ENCODE measurements at regions not wholly inside any gene's neighbourhood (a gene's known extent, or its start where the extent isn't known, plus 50 kb on each side); places are given as distances from the start of the nearest gene placed in this dataset.

- H3K9me3 ChIP-seq: peaks cover 0 to 10% (median 0%) of the 10 kb centered on the region in 3 donors
- no peaks in the 10 kb centered on the region for H3K4me1 ChIP-seq
- H3K27me3 ChIP-seq: no peaks in the 10 kb centered on the region
- H3K4me3 ChIP-seq: no peak overlapping the region
- H3K36me3 ChIP-seq: no peaks in the 10 kb centered on the region
- no peak overlapping the region for H3K27ac ChIP-seq
- no peak for ATAC-seq
- whole genome bisulfite sequencing, 2 donors (ENCODE audit: low coverage in 1 of 2): 47 to 77% methylated on average over 3 of the region's 5 CpGs
- TF ChIP-seq EP300 (IDR thresholded peaks at IDR 0.05) (no peak), POLR2AphosphoS5 (IDR thresholded peaks at IDR 0.05) (no peak), POLR2A (IDR thresholded peaks at IDR 0.05) (no peak), CTCF (IDR thresholded peaks at IDR 0.05) (no peak)
These were observed 617.0 kb upstream of the ROBO1 start for GRCh38 chr3:80384811-80385210.

- Histone ChIP-seq H3K9me3 (no peaks in the 10 kb centered on the region), H3K4me3 (no peak overlapping the region), H3K27ac (no peak overlapping the region), H3K36me3 (no peaks in the 10 kb centered on the region), H3K27me3 (no peaks in the 10 kb centered on the region), H3K4me1 (no peaks in the 10 kb centered on the region)
- TF ChIP-seq CTCF (IDR thresholded peaks at IDR 0.05): no peak
- no peak for TF ChIP-seq POLR2AphosphoS5 (IDR thresholded peaks at IDR 0.05)
- TF ChIP-seq POLR2A (IDR thresholded peaks at IDR 0.05): no peak
- TF ChIP-seq EP300 (IDR thresholded peaks at IDR 0.05): no peak
- ATAC-seq: no peak
- 95 to 100% methylated on average over 1 of the region's 1 CpG for WGBS, 2 donors (ENCODE audit: low coverage in 1 of 2)
These were observed 606.6 kb upstream of the ROBO1 start for GRCh38 chr3:80374423-80374822.

GRCh38 chr3:80368616-80369015 lies 600.8 kb upstream of the ROBO1 start:
- no peak for ATAC-seq
- H3K4me1 ChIP-seq: no peaks in the 10 kb centered on the region
- TF ChIP-seq EP300 (IDR thresholded peaks at IDR 0.05): no peak
- TF ChIP-seq POLR2AphosphoS5 (IDR thresholded peaks at IDR 0.05): no peak
- TF ChIP-seq CTCF (IDR thresholded peaks at IDR 0.05): no peak
- TF ChIP-seq POLR2A (IDR thresholded peaks at IDR 0.05): no peak
- H3K9me3 ChIP-seq: no peaks in the 10 kb centered on the region
- no peak overlapping the region for H3K4me3 ChIP-seq
- 53 to 66% methylated on average over 4 of the region's 4 CpGs for WGBS, 2 donors (ENCODE audit: low coverage in 1 of 2)
- no peaks in the 10 kb centered on the region for H3K36me3 ChIP-seq
- no peaks in the 10 kb centered on the region for H3K27me3 ChIP-seq
- H3K27ac ChIP-seq: no peak overlapping the region

GRCh38 chr3:80366808-80367548 lies 599.2 kb upstream of the ROBO1 start:
- no peaks in the 10 kb centered on the region for H3K27me3 ChIP-seq
- ATAC-seq: no peak
- no peak overlapping the region for H3K27ac ChIP-seq
- H3K4me1 ChIP-seq: no peaks in the 10 kb centered on the region
- H3K36me3 ChIP-seq: no peaks in the 10 kb centered on the region
- TF ChIP-seq EP300 (IDR thresholded peaks at IDR 0.05) (no peak), CTCF (IDR thresholded peaks at IDR 0.05) (no peak)
- WGBS, 2 donors (ENCODE audit: low coverage in 1 of 2): 67 to 71% methylated on average over 8 to 9 of the region's 9 CpGs
- H3K9me3 ChIP-seq: no peaks in the 10 kb centered on the region
- no peak overlapping the region for H3K4me3 ChIP-seq

GRCh38 chr3:80357761-80358160 lies 590.0 kb upstream of the ROBO1 start:
- Histone ChIP-seq H3K4me3 (no peak overlapping the region), H3K27me3 (no peaks in the 10 kb centered on the region), H3K36me3 (no peaks in the 10 kb centered on the region), H3K27ac (no peak overlapping the region), H3K4me1 (no peaks in the 10 kb centered on the region), H3K9me3 (no peaks in the 10 kb centered on the region)
- TF ChIP-seq POLR2AphosphoS5 (IDR thresholded peaks at IDR 0.05) (no peak), POLR2A (IDR thresholded peaks at IDR 0.05) (no peak), EP300 (IDR thresholded peaks at IDR 0.05) (no peak), CTCF (IDR thresholded peaks at IDR 0.05) (no peak)
- no peak for ATAC-seq

All from gastroesophageal sphincter (tissue), 4 donors.